ENCODE measurements at regions not wholly inside any gene's neighbourhood (a gene's known extent, or its start where the extent isn't known, plus 50 kb on each side); places are given as distances from the start of the nearest gene placed in this dataset.

GRCh38 chr2:125564471-125564870 is 1091.5 kb upstream of the GYPC start:
- H3K36me3 ChIP-seq (replicated peaks in 1 of 2; ENCODE audit: control extremely low read depth in 1 of 2, control insufficient read depth in 1 of 2, extremely low read depth in 1 of 2, insufficient read depth in 2 of 2, low read length in 1 of 2) = no peaks in the 10 kb centered on the region
- intact Hi-C loops (cut with micrococcal nuclease) = no loop called here
- TF ChIP-seq EZH2 (IDR thresholded peaks at IDR 0.05; ENCODE audit: borderline replicate concordance, insufficient read depth, low read depth, low read length, poor library complexity, severe bottlenecking) = no peak
- TF ChIP-seq CTCF (IDR thresholded peaks at IDR 0.05) = no peak
- H3K9me3 ChIP-seq (ENCODE audit: control extremely low read depth in 1 of 3, control insufficient read depth in 2 of 3, insufficient read depth in 1 of 3, low read length in 2 of 3) = no peaks in the 10 kb centered on the region
- no peak overlapping the region for H3K4me2 ChIP-seq (replicated peaks; ENCODE audit: low read depth, low read length, poor library complexity, severe bottlenecking)
- ATAC-seq (ENCODE audit: low read depth) (no peak), DNase-seq (no peak)
- no peak overlapping the region for H3K4me3 ChIP-seq (ENCODE audit: control extremely low read depth in 1 of 5, extremely low read depth in 1 of 5, insufficient read depth in 1 of 5, low read depth in 2 of 5, low read length in 4 of 5)
- Mint-ChIP-seq H3K27me3 (no peaks in the 10 kb centered on the region), H3K4me3 (no peak overlapping the region), H3K9me3 (ENCODE audit: insufficient read depth) (peaks cover 2% of the 10 kb centered on the region), H3K27ac (no peak overlapping the region), H3K4me1 (no peaks in the 10 kb centered on the region)
- no peak overlapping the region for H3K9ac ChIP-seq (ENCODE audit: low read length)
- no peak overlapping the region for H2AFZ ChIP-seq (ENCODE audit: insufficient read depth, low read depth, low read length, poor library complexity, severe bottlenecking)
- POLR2A ChIA-PET = no interaction called here
- CTCF ChIA-PET = no interaction called here
- no peak overlapping the region for H3K27ac ChIP-seq (ENCODE audit: low read length in 2 of 2)
- no peaks in the 10 kb centered on the region for H3K4me1 ChIP-seq (ENCODE audit: control insufficient read depth in 2 of 2, insufficient read depth in 2 of 2, low read length in 2 of 2)
- 56% methylated on average over 3 of the region's 4 CpGs for WGBS (ENCODE audit: insufficient coverage)
- no peaks in the 10 kb centered on the region for H4K20me1 ChIP-seq (ENCODE audit: control insufficient read depth, insufficient read depth, low read length, poor library complexity, severe bottlenecking)
- H3K27me3 ChIP-seq (replicated peaks in 1 of 4; ENCODE audit: control extremely low read depth in 1 of 4, control insufficient read depth in 3 of 4, insufficient read depth in 4 of 4, low read length in 3 of 4) = no peaks in the 10 kb centered on the region
- H3K79me2 ChIP-seq (ENCODE audit: control insufficient read depth, insufficient read depth, low read length) = no peaks in the 10 kb centered on the region

- H3K9me3 Mint-ChIP-seq (ENCODE audit: insufficient read depth) = no peaks in the 10 kb centered on the region
- Histone ChIP-seq H3K36me3 (replicated peaks in 1 of 2; ENCODE audit: control extremely low read depth in 1 of 2, control insufficient read depth in 1 of 2, extremely low read depth in 1 of 2, insufficient read depth in 2 of 2, low read length in 1 of 2) (no peaks in the 10 kb centered on the region), H2AFZ (ENCODE audit: insufficient read depth, low read depth, low read length, poor library complexity, severe bottlenecking) (no peak overlapping the region), H3K27me3 (replicated peaks in 1 of 4; ENCODE audit: control extremely low read depth in 1 of 4, control insufficient read depth in 3 of 4, insufficient read depth in 4 of 4, low read length in 3 of 4) (no peaks in the 10 kb centered on the region), H3K79me2 (ENCODE audit: control insufficient read depth, insufficient read depth, low read length) (no peaks in the 10 kb centered on the region), H3K4me1 (ENCODE audit: control insufficient read depth in 2 of 2, insufficient read depth in 2 of 2, low read length in 2 of 2) (no peaks in the 10 kb centered on the region), H3K27ac (ENCODE audit: low read length in 2 of 2) (no peak overlapping the region), H3K9ac (ENCODE audit: low read length) (no peak overlapping the region), H3K4me2 (replicated peaks; ENCODE audit: low read depth, low read length, poor library complexity, severe bottlenecking) (no peak overlapping the region), H4K20me1 (ENCODE audit: control insufficient read depth, insufficient read depth, low read length, poor library complexity, severe bottlenecking) (no peaks in the 10 kb centered on the region), H3K4me3 (ENCODE audit: control extremely low read depth in 1 of 5, extremely low read depth in 1 of 5, insufficient read depth in 1 of 5, low read depth in 2 of 5, low read length in 4 of 5) (no peak overlapping the region), H3K9me3 (ENCODE audit: control extremely low read depth in 1 of 3, control insufficient read depth in 2 of 3, insufficient read depth in 1 of 3, low read length in 2 of 3) (no peaks in the 10 kb centered on the region)
- no peaks in the 10 kb centered on the region for H3K4me1 Mint-ChIP-seq
- ChIA-PET CTCF (no interaction called here), POLR2A (no interaction called here)
- H3K27me3 Mint-ChIP-seq = no peaks in the 10 kb centered on the region
- H3K4me3 Mint-ChIP-seq = no peak overlapping the region
- ATAC-seq (ENCODE audit: low read depth) (no peak), DNase-seq (no peak)
- H3K27ac Mint-ChIP-seq = no peak overlapping the region
- intact Hi-C loops (cut with micrococcal nuclease) = no loop called here
- WGBS (ENCODE audit: insufficient coverage) = 40% methylated on average over 1 of the region's 3 CpGs
- TF ChIP-seq CTCF (IDR thresholded peaks at IDR 0.05) (no peak), EZH2 (IDR thresholded peaks at IDR 0.05; ENCODE audit: borderline replicate concordance, insufficient read depth, low read depth, low read length, poor library complexity, severe bottlenecking) (no peak)
These were observed 1089.5 kb upstream of the GYPC start for GRCh38 chr2:125566422-125566821.
